ENCODE measurements at regions not wholly inside any gene's neighbourhood (a gene's known extent, or its start where the extent isn't known, plus 50 kb on each side); places are given as distances from the start of the nearest gene placed in this dataset.

GRCh38 chr3:16802389-16802788 is 82.4 kb upstream of the PLCL2 start:
- DNase-seq (ENCODE audit: low read depth), result no peak
- no peak overlapping the region for H3K4me3 ChIP-seq (ENCODE audit: low read depth, low read length)
- TF ChIP-seq CTCF (IDR thresholded peaks at IDR 0.05; ENCODE audit: insufficient read depth, low read depth, low read length), result no peak

GRCh38 chr3:16803019-16803418 is 81.7 kb upstream of the PLCL2 start:
- H3K4me3 ChIP-seq (ENCODE audit: low read depth, low read length), result no peak overlapping the region
- DNase-seq (ENCODE audit: low read depth), result no peak
- no peak for TF ChIP-seq CTCF (IDR thresholded peaks at IDR 0.05; ENCODE audit: insufficient read depth, low read depth, low read length)

GRCh38 chr3:16807391-16807790 is 77.4 kb upstream of the PLCL2 start:
- no peak overlapping the region for H3K4me3 ChIP-seq (ENCODE audit: low read depth, low read length)
- peak; percentile 23 for DNase-seq (ENCODE audit: low read depth)
- TF ChIP-seq CTCF (IDR thresholded peaks at IDR 0.05; ENCODE audit: insufficient read depth, low read depth, low read length), result no peak

GRCh38 chr3:16808393-16809107 is 76.2 kb upstream of the PLCL2 start:
- no peak for TF ChIP-seq CTCF (IDR thresholded peaks at IDR 0.05; ENCODE audit: insufficient read depth, low read depth, low read length)
- no peak for DNase-seq (ENCODE audit: low read depth)
- no peak overlapping the region for H3K4me3 ChIP-seq (ENCODE audit: low read depth, low read length)

GRCh38 chr3:16809482-16809881 is 75.3 kb upstream of the PLCL2 start:
- H3K4me3 ChIP-seq (ENCODE audit: low read depth, low read length), result no peak overlapping the region
- DNase-seq (ENCODE audit: low read depth), result no peak
- no peak for TF ChIP-seq CTCF (IDR thresholded peaks at IDR 0.05; ENCODE audit: insufficient read depth, low read depth, low read length)

GRCh38 chr3:16809993-16810392 is 74.8 kb upstream of the PLCL2 start:
- DNase-seq (ENCODE audit: low read depth), result no peak
- no peak overlapping the region for H3K4me3 ChIP-seq (ENCODE audit: low read depth, low read length)
- no peak for TF ChIP-seq CTCF (IDR thresholded peaks at IDR 0.05; ENCODE audit: insufficient read depth, low read depth, low read length)
